SK-N-SH (cell line): ENCODE measurements at regions not wholly inside any gene's neighbourhood (a gene's known extent, or its start where the extent isn't known, plus 50 kb on each side); places are given as distances from the start of the nearest gene placed in this dataset.

Source experiments
- CTCF ChIA-PET: fragments of 300-600, 350-600 bp; formaldehyde crosslinking; extraction: SDS; loops from one replicate; lab custom pipeline; 2021; lab: Yijun Ruan, JAX
- POLR2A ChIA-PET: fragments of 350-600 bp; sonication (Branson Sonifier 250); formaldehyde crosslinking; extraction: SDS; loops from one replicate; lab custom pipeline; 2020; ENCODE audit warnings: antibody characterized with exemption, inconsistent platforms; lab: Yijun Ruan, JAX
- DNase-seq: peaks from one replicate; pipeline ENCODE4 v3.0.0; 2012
- H2AFZ ChIP-seq: fragments of 200-600 bp; sonication (generic); 2 replicates; pipeline ENCODE4 v1.8.1; 2016; ENCODE audit warnings: antibody characterized with exemption, mild to moderate bottlenecking, low read depth
- H3F3A ChIP-seq: fragments of 200-600 bp; sonication (generic); replicated peaks from 2 replicates; pipeline ENCODE3; 2016; ENCODE audit warnings: antibody characterized with exemption, mild to moderate bottlenecking; ENCODE audit not compliant: insufficient read depth
- H3K27ac ChIP-seq, 2 experiments: fragments of 200-500 bp in 1 of 2; fragments of 200-600 bp in 1 of 2; sonication (Bioruptor generic) in 1 of 2; sonication (generic), shearing (Covaris generic) in 1 of 2; 2 replicates each; pipeline versions ENCODE4 v1.5.1 to v1.6.1; 2014 to 2016; ENCODE audit warnings: low read depth in 2 of 2, inconsistent platforms in 1 of 2, low read length in 1 of 2, mild to moderate bottlenecking in 1 of 2, mixed read lengths in 1 of 2
- H3K27me3 ChIP-seq: fragments of 200-600 bp; sonication (generic), shearing (Covaris generic); 2 replicates; pipeline ENCODE4 v1.6.1; 2016; ENCODE audit warnings: mixed run types; ENCODE audit not compliant: insufficient read depth
- H3K36me3 ChIP-seq, 2 experiments: fragments of 200-500 bp in 1 of 2; fragments of 200-600 bp in 1 of 2; sonication (Bioruptor generic) in 1 of 2; sonication (generic) in 1 of 2; replicated peaks in 1 of 2; 2 replicates each; pipeline versions ENCODE3 to v1.5.1; 2014 to 2016; ENCODE audit warnings: low read length in 1 of 2, mild to moderate bottlenecking in 1 of 2; ENCODE audit not compliant: insufficient read depth in 2 of 2, control insufficient read depth in 1 of 2
- H3K4me1 ChIP-seq, 2 experiments: fragments of 200-500 bp in 1 of 2; fragments of 200-600 bp in 1 of 2; sonication (Bioruptor generic) in 1 of 2; sonication (generic), shearing (Covaris generic) in 1 of 2; 2 replicates each; pipeline versions ENCODE4 v1.5.1 to v1.6.1; 2014 to 2016; ENCODE audit warnings: low read depth in 1 of 2, low read length in 1 of 2, mixed run types in 1 of 2; ENCODE audit not compliant: insufficient read depth in 2 of 2, control insufficient read depth in 1 of 2
- H3K4me2 ChIP-seq: fragments of 200-600 bp; sonication (generic), shearing (Covaris generic); 2 replicates; pipeline ENCODE4 v1.6.1; 2017; ENCODE audit warnings: mixed run types
- H3K4me3 ChIP-seq, 2 experiments: fragments of 200-500 bp in 1 of 2; fragments of 200-600 bp in 1 of 2; sonication (Bioruptor generic) in 1 of 2; sonication (generic), shearing (Covaris generic) in 1 of 2; 2 replicates each; pipeline versions ENCODE4 v1.5.1 to v1.8.1; 2014 to 2016; ENCODE audit warnings: low read depth in 2 of 2, inconsistent platforms in 1 of 2, low read length in 1 of 2, mild to moderate bottlenecking in 1 of 2, mixed read lengths in 1 of 2, moderate library complexity in 1 of 2
- H3K79me2 ChIP-seq: fragments of 200-600 bp; sonication (generic); 2 replicates; pipeline ENCODE4 v1.8.1; 2017; ENCODE audit warnings: mild to moderate bottlenecking; ENCODE audit not compliant: insufficient read depth
- H3K9ac ChIP-seq: fragments of 200-600 bp; sonication (generic); 2 replicates; pipeline ENCODE4 v1.6.1; 2017; ENCODE audit warnings: mixed run types
- H3K9me2 ChIP-seq: fragments of 200-600 bp; sonication (generic); 2 replicates; pipeline ENCODE4 v1.6.1; 2017; ENCODE audit warnings: mixed run types
- H3K9me3 ChIP-seq: fragments of 200-600 bp; sonication (generic); 2 replicates; pipeline ENCODE4 v1.6.1; 2017; ENCODE audit warnings: mixed run types, mild to moderate bottlenecking, moderate library complexity
- H4K20me1 ChIP-seq: fragments of 200-600 bp; sonication (generic); 2 replicates; pipeline ENCODE4 v1.6.1; 2017; ENCODE audit warnings: mild to moderate bottlenecking, mixed run types; ENCODE audit not compliant: insufficient read depth
- ELF1 ChIP-seq: IDR thresholded peaks from 2 replicates; pipeline ENCODE4 v1.4.0; 2012
- EZH2phosphoT487 ChIP-seq: fragments of 200-600 bp; sonication (generic); IDR thresholded peaks from 2 replicates; pipeline ENCODE4 v1.6.1; 2017; ENCODE audit warnings: low read depth, mixed run types, mild to moderate bottlenecking, antibody characterized with exemption, moderate library complexity, borderline replicate concordance
- FOXJ3 ChIP-seq: sonication (generic); formaldehyde crosslinking; IDR thresholded peaks from 2 replicates; pipeline ENCODE4 v1.5.1; 2020; ENCODE audit warnings: mild to moderate bottlenecking, missing genetic modification reagents
- GATA2 ChIP-seq: sonication (generic); formaldehyde crosslinking; IDR thresholded peaks from 2 replicates; pipeline ENCODE4 v1.5.0; 2020; ENCODE audit warnings: mild to moderate bottlenecking, missing genetic modification reagents
- MEF2A ChIP-seq: IDR thresholded peaks from 2 replicates; pipeline ENCODE4 v1.4.0; 2012; ENCODE audit warnings: low read depth, borderline replicate concordance
- MXI1 ChIP-seq: IDR thresholded peaks from 2 replicates; pipeline ENCODE4 v1.6.1; 2012; ENCODE audit warnings: mild to moderate bottlenecking, low read depth, low read length, improper control_type of control experiment
- NFIC ChIP-seq: IDR thresholded peaks from 2 replicates; pipeline ENCODE4 v1.4.0; 2012; ENCODE audit warnings: borderline replicate concordance
- POLR2AphosphoS5 ChIP-seq: IDR thresholded peaks from 2 replicates; pipeline ENCODE4 v1.6.1; 2012; ENCODE audit warnings: low read depth, low read length
- REST ChIP-seq: IDR thresholded peaks from 2 replicates; pipeline ENCODE4 v1.6.1; 2012; ENCODE audit warnings: mild to moderate bottlenecking, low read depth, low read length, moderate library complexity
- SMC3 ChIP-seq: IDR thresholded peaks from 2 replicates; pipeline ENCODE4 v1.6.1; 2012; ENCODE audit warnings: low read depth, low read length, improper control_type of control experiment
- TAF1 ChIP-seq: IDR thresholded peaks from 2 replicates; pipeline ENCODE4 v1.6.1; 2012; ENCODE audit warnings: low read depth, mild to moderate bottlenecking, low read length, moderate library complexity, borderline replicate concordance
- USF1 ChIP-seq: IDR thresholded peaks from 2 replicates; pipeline ENCODE4 v1.4.0; 2012; ENCODE audit warnings: low read depth, borderline replicate concordance
- ZBTB33 ChIP-seq: IDR thresholded peaks from 2 replicates; pipeline ENCODE4 v1.4.0; 2012; ENCODE audit warnings: low read depth, borderline replicate concordance
- whole genome bisulfite sequencing: methylation state at CpG from one replicate; pipeline ENCODE4 v1.1.6; 2017; ENCODE audit warnings: low lambda C conversion rate; 5-methylcytosine and 5-hydroxymethylcytosine counted together
- TF ChIP-seq, protein P1 (sequence below): IDR thresholded peaks from 2 replicates; pipeline ENCODE4; 2012
- TF ChIP-seq, protein P2 (sequence below): fragments of 200-600 bp; sonication (generic); IDR thresholded peaks from 2 replicates; pipeline ENCODE4 v1.6.1; 2017; ENCODE audit warnings: antibody characterized with exemption, mild to moderate bottlenecking, moderate library complexity
- TF ChIP-seq, protein P3 (sequence below): fragments of 150-350 bp; IDR thresholded peaks from 2 replicates; pipeline ENCODE4 v1.6.1; 2017; ENCODE audit warnings: antibody characterized with exemption, low read length, low read depth, borderline replicate concordance

DNA sequence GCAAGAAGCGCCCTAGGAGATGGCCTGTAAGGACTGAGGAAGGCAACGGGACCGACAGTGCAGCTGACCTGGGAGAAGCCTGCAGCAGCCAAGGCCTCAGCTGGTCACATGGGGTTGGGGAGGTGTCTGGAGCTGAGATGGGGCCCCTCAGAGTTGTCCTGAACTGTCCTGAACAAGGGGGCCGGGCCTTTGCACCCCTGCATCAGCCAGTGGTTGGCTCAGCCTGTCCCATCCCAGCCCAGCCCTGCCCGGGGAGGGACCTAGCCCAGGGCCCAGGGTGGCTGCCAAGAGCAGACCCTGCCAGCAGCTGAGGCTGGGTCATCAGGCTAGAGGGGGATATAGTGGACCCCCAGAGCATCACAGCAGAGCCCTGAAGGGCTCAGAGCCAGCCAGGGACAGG, 122.8 kb upstream of the PPP1R26 start:
- ChIA-PET POLR2A (no interaction called here), CTCF (interaction anchor here (1.3 kb wide), 1 partner anchor 270 kb away, joined by 5 read pairs; no protein-coding TSS in a partner anchor)
- TF ChIP-seq SMC3 = no peak
- TF ChIP-seq, protein P1, sequence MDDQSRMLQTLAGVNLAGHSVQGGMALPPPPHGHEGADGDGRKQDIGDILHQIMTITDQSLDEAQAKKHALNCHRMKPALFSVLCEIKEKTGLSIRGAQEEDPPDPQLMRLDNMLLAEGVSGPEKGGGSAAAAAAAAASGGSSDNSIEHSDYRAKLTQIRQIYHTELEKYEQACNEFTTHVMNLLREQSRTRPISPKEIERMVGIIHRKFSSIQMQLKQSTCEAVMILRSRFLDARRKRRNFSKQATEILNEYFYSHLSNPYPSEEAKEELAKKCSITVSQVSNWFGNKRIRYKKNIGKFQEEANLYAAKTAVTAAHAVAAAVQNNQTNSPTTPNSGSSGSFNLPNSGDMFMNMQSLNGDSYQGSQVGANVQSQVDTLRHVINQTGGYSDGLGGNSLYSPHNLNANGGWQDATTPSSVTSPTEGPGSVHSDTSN = no peak
- TF ChIP-seq, protein P2, sequence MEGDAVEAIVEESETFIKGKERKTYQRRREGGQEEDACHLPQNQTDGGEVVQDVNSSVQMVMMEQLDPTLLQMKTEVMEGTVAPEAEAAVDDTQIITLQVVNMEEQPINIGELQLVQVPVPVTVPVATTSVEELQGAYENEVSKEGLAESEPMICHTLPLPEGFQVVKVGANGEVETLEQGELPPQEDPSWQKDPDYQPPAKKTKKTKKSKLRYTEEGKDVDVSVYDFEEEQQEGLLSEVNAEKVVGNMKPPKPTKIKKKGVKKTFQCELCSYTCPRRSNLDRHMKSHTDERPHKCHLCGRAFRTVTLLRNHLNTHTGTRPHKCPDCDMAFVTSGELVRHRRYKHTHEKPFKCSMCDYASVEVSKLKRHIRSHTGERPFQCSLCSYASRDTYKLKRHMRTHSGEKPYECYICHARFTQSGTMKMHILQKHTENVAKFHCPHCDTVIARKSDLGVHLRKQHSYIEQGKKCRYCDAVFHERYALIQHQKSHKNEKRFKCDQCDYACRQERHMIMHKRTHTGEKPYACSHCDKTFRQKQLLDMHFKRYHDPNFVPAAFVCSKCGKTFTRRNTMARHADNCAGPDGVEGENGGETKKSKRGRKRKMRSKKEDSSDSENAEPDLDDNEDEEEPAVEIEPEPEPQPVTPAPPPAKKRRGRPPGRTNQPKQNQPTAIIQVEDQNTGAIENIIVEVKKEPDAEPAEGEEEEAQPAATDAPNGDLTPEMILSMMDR = no peak
- TF ChIP-seq, protein P3, sequence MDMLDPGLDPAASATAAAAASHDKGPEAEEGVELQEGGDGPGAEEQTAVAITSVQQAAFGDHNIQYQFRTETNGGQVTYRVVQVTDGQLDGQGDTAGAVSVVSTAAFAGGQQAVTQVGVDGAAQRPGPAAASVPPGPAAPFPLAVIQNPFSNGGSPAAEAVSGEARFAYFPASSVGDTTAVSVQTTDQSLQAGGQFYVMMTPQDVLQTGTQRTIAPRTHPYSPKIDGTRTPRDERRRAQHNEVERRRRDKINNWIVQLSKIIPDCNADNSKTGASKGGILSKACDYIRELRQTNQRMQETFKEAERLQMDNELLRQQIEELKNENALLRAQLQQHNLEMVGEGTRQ = no peak
- TF ChIP-seq NFIC = no peak
- no peak for TF ChIP-seq MEF2A
- TF ChIP-seq USF1 = no peak
- TF ChIP-seq POLR2AphosphoS5 = no peak
- no peak for TF ChIP-seq EZH2phosphoT487
- 79% methylated on average over 3 of the region's 5 CpGs for whole genome bisulfite sequencing
- Histone ChIP-seq H4K20me1 (no peaks in the 10 kb centered on the region), H3K9me3 (no peaks in the 10 kb centered on the region), H3K36me3 (no peaks in the 10 kb centered on the region), H3F3A (no peaks in the 10 kb centered on the region), H3K4me1 (no peaks in the 10 kb centered on the region), H3K27me3 (no peaks in the 10 kb centered on the region), H3K79me2 (no peaks in the 10 kb centered on the region), H3K4me3 (no peak overlapping the region), H3K9me2 (no peaks in the 10 kb centered on the region), H3K9ac (no peak overlapping the region), H3K27ac (no peak overlapping the region), H3K4me2 (no peak overlapping the region), H2AFZ (no peak overlapping the region)
- no peak for DNase-seq

GRCh38 chr9:135357863-135358551, 121.6 kb upstream of the PPP1R26 start:
- DNase-seq = no peak
- Histone ChIP-seq H3K27me3 (no peaks in the 10 kb centered on the region), H4K20me1 (no peaks in the 10 kb centered on the region), H3F3A (no peaks in the 10 kb centered on the region), H3K9me3 (no peaks in the 10 kb centered on the region), H3K79me2 (no peaks in the 10 kb centered on the region), H3K4me3 (no peak overlapping the region), H3K4me1 (no peaks in the 10 kb centered on the region), H3K9ac (no peak overlapping the region), H3K4me2 (no peak overlapping the region), H3K27ac (no peak overlapping the region), H2AFZ (no peak overlapping the region), H3K9me2 (no peaks in the 10 kb centered on the region), H3K36me3 (no peaks in the 10 kb centered on the region)
- ChIA-PET POLR2A (no interaction called here), CTCF (no interaction called here)
- 62% methylated on average over 24 of the region's 24 CpGs for WGBS
- TF ChIP-seq GATA2 = no peak
- no peak for TF ChIP-seq FOXJ3 (CRISPR knock-in tag)
- no peak for TF ChIP-seq ELF1
- TF ChIP-seq MXI1 = no peak
- TF ChIP-seq NFIC = no peak
- no peak for TF ChIP-seq ZBTB33
- no peak for TF ChIP-seq TAF1
- TF ChIP-seq REST = no peak
